ENCODE measurements at regions not wholly inside any gene's neighbourhood (a gene's known extent, or its start where the extent isn't known, plus 50 kb on each side); places are given as distances from the start of the nearest gene placed in this dataset.

- no peak for TF ChIP-seq CTCF (IDR thresholded peaks at IDR 0.05; ENCODE audit: control extremely low read depth in 1 of 3, insufficient read depth in 1 of 3, low read depth in 1 of 3, low read length in 3 of 3)
- TF ChIP-seq TBP (IDR thresholded peaks at IDR 0.05; ENCODE audit: low read depth, low read length): no peak
- TF ChIP-seq E2F6 (IDR thresholded peaks at IDR 0.05): no peak
These were observed 187.5 kb upstream of the SLC38A2 start (continued) for GRCh38 chr12:46560089-46560488.
